WI38 (cell line): ENCODE measurements at regions not wholly inside any gene's neighbourhood (a gene's known extent, or its start where the extent isn't known, plus 50 kb on each side); places are given as distances from the start of the nearest gene placed in this dataset.

Experiments used
- H3K4me3 ChIP-seq: 2 replicates; pipeline ENCODE4 v1.5.1; 2011; ENCODE audit warnings: low read depth, mild to moderate bottlenecking, control low read depth, low read length
- TF ChIP-seq, protein P1 (sequence below): IDR thresholded peaks from 2 replicates; pipeline ENCODE4 v1.5.1; 2012; ENCODE audit warnings: low read depth, mild to moderate bottlenecking, control low read depth, low read length

GRCh38 chr3:72483554-72484104 is 364.6 kb downstream of the SHQ1 start:
- TF ChIP-seq, protein P1, sequence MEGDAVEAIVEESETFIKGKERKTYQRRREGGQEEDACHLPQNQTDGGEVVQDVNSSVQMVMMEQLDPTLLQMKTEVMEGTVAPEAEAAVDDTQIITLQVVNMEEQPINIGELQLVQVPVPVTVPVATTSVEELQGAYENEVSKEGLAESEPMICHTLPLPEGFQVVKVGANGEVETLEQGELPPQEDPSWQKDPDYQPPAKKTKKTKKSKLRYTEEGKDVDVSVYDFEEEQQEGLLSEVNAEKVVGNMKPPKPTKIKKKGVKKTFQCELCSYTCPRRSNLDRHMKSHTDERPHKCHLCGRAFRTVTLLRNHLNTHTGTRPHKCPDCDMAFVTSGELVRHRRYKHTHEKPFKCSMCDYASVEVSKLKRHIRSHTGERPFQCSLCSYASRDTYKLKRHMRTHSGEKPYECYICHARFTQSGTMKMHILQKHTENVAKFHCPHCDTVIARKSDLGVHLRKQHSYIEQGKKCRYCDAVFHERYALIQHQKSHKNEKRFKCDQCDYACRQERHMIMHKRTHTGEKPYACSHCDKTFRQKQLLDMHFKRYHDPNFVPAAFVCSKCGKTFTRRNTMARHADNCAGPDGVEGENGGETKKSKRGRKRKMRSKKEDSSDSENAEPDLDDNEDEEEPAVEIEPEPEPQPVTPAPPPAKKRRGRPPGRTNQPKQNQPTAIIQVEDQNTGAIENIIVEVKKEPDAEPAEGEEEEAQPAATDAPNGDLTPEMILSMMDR: no peak
- H3K4me3 ChIP-seq: peak overlapping the region; percentile 51; the same call in 1 of the 2 replicates

DNA sequence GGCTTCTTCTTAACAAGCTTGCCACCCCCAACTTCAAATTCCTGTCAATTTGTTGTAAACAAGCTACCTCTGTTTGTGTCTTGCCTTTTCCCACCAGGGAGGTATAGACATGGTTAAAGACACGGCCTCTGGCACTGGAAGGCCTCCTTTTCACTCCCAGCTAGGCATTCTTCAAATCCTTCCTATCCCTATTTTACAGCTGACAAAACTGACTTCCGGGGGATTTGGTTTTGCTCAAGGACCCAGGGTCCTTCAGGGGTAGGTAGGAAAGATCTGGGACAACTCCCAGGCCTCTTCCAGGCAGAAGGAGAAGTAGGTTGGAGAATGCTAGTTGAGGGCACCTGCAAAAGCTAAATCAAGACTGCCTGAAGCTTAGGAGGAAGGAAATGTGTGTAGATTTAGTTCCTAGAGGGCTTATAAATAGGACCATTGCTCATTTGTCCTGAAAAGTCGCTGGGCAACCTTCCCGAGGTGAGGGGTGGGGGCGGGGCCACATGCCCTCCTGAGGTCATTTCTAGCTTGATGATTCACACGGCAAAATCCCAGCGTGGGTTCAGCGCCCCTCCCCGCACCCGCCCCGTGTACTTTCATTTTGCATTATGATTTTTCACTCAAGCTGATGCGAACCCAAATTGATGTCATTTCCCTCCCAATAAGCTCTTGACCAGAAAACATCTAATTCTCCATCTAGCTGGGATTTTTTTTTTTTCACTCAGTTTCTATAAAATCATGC is 365.5 kb downstream of the SHQ1 start:
- peak overlapping the region; percentile 51 for H3K4me3 ChIP-seq

GRCh38 chr3:72481542-72481941 is 366.7 kb downstream of the SHQ1 start:
- TF ChIP-seq, protein P1: no peak
- H3K4me3 ChIP-seq: no peak overlapping the region

More for the DNA sequence above, 365.5 kb downstream of the SHQ1 start:
- TF ChIP-seq, protein P1: no peak

GRCh38 chr3:72480366-72480765 is 367.9 kb downstream of the SHQ1 start:
- TF ChIP-seq, protein P1: no peak
- no peak overlapping the region for H3K4me3 ChIP-seq

DNA sequence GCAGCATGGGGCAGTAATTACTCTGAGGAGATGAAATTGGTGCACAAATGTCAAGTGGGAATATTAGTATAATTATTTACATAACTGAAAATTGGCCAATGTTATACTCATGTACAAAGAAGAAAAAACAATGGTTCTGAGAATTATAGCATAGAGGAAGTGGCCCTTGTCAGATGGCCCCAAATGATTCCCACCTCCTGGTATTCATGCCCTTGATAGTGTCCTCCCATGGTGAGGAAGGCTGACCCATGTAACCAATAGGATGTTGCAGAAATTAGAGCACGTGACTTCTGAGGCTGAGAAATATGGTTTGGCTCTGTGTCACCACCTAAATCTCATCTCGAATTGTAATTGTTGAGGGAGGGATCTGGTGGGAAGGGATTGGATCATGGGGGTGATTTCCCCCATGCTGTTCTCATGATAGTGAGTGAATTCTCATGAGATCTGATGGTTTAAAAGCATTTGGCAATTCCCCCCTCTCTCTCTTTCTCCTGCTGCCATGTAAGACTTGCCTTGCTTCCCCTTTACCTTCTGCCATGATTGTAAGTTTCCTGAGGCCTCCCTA is 368.5 kb downstream of the SHQ1 start:
- H3K4me3 ChIP-seq: no peak overlapping the region
- TF ChIP-seq, protein P1: no peak

GRCh38 chr3:72476139-72476483 is 372.1 kb downstream of the SHQ1 start:
- H3K4me3 ChIP-seq: no peak overlapping the region
- TF ChIP-seq, protein P1: no peak
